ENCODE measurements at regions not wholly inside any gene's neighbourhood (a gene's known extent, or its start where the extent isn't known, plus 50 kb on each side); places are given as distances from the start of the nearest gene placed in this dataset.

- H3K9me3 Mint-ChIP-seq = peaks cover 8% of the 10 kb centered on the region; the same call in 1 of the 3 replicates
- TF ChIP-seq NANOG (IDR thresholded peaks at IDR 0.05; ENCODE audit: borderline replicate concordance) (no peak), ZNF114 (CRISPR knock-in tag; IDR thresholded peaks at IDR 0.05) (no peak), ZNF331 (CRISPR knock-in tag; IDR thresholded peaks at IDR 0.05; ENCODE audit: low read depth) (no peak), REST (IDR thresholded peaks at IDR 0.05; ENCODE audit: unreplicated experiment) (no peak), POLR2AphosphoS5 (IDR thresholded peaks at IDR 0.05; ENCODE audit: low read depth) (no peak), STAT1 (IDR thresholded peaks at IDR 0.05; ENCODE audit: unreplicated experiment) (no peak), CREB1 (CRISPR knock-in tag; IDR thresholded peaks at IDR 0.05; ENCODE audit: low read depth) (no peak), CTCF (conservative IDR thresholded peaks at IDR 0.05; ENCODE audit: low read depth in 2 of 2) (no peak), JUNB (IDR thresholded peaks at IDR 0.05; ENCODE audit: unreplicated experiment) (no peak), EZH2 (IDR thresholded peaks at IDR 0.05; ENCODE audit: low read depth, unreplicated experiment) (no peak), EZH2phosphoT487 (IDR thresholded peaks at IDR 0.05; ENCODE audit: unreplicated experiment) (no peak), ETS1 (IDR thresholded peaks at IDR 0.05) (no peak), ZNF462 (CRISPR knock-in tag; IDR thresholded peaks at IDR 0.05) (no peak)
Measured at GRCh38 chr6:22380236-22380635, 83.4 kb upstream of the PRL start.

More at GRCh38 chr6:22380236-22380635, 83.4 kb upstream of the PRL start:
- H3K27me3 Mint-ChIP-seq (ENCODE audit: insufficient read depth, low read depth, poor library complexity) = peaks cover 7% of the 10 kb centered on the region
- H3K27ac ChIP-seq (ENCODE audit: low read depth) = no peak overlapping the region
- ATAC-seq (no peak), DNase-seq (ENCODE audit: low spot score) (no peak)
- H3K4me1 Mint-ChIP-seq = peaks cover 5% of the 10 kb centered on the region
- H3K79me2 ChIP-seq (replicated peaks; ENCODE audit: insufficient read depth) = no peaks in the 10 kb centered on the region
- H3K27me3 ChIP-seq (ENCODE audit: insufficient read depth) = no peaks in the 10 kb centered on the region
- H3K4me1 ChIP-seq (ENCODE audit: insufficient read depth) = no peaks in the 10 kb centered on the region
- H3K36me3 ChIP-seq (ENCODE audit: insufficient read depth) = no peaks in the 10 kb centered on the region
- H3K9me2 ChIP-seq (ENCODE audit: insufficient read depth) = peaks cover 3% of the 10 kb centered on the region; the same call in 1 of the 2 replicates
- H2AFZ ChIP-seq = no peak overlapping the region
- H3K36me3 Mint-ChIP-seq (ENCODE audit: low read depth) = no peaks in the 10 kb centered on the region
- no peak overlapping the region for H3K4me2 ChIP-seq
- no peak overlapping the region for H3K4me3 ChIP-seq
- H3K27ac Mint-ChIP-seq = no peak overlapping the region
- no peaks in the 10 kb centered on the region for H4K20me1 ChIP-seq (replicated peaks; ENCODE audit: insufficient read depth)
- no peak overlapping the region for H3K4me3 Mint-ChIP-seq
- no peaks in the 10 kb centered on the region for H3F3A ChIP-seq (replicated peaks; ENCODE audit: low read depth)

Measured in GM23338 (cell line).